NOMO-1 treated with DMSO at 0.1 percent for 48 hours (cell line): ENCODE measurements at regions not wholly inside any gene's neighbourhood (a gene's known extent, or its start where the extent isn't known, plus 50 kb on each side); places are given as distances from the start of the nearest gene placed in this dataset.

Experiments used
- DNase-seq: peaks from one replicate; lab custom pipeline; 2025; ENCODE audit not compliant: unreplicated experiment; lab: John Stamatoyannopoulos, UW

- DNase-seq: no peak
These were observed 166.2 kb upstream of the VCX3A start for GRCh38 chrX:6701085-6701484.

GRCh38 chrX:6695717-6696116 lies 160.8 kb upstream of the VCX3A start:
- no peak for DNase-seq

GRCh38 chrX:6694977-6695376 lies 160.1 kb upstream of the VCX3A start:
- DNase-seq: no peak

GRCh38 chrX:6694221-6694620 lies 159.3 kb upstream of the VCX3A start:
- DNase-seq: no peak

- DNase-seq: no peak
These were observed 158.1 kb upstream of the VCX3A start for GRCh38 chrX:6693051-6693450.

- DNase-seq: no peak
These were observed 150.6 kb upstream of the VCX3A start for GRCh38 chrX:6685489-6685888.

- DNase-seq: no peak
These were observed 148.4 kb upstream of the VCX3A start for GRCh38 chrX:6683353-6683752.

- no peak for DNase-seq
These were observed 146.7 kb upstream of the VCX3A start for GRCh38 chrX:6681521-6682145.

- no peak for DNase-seq
These were observed 145.1 kb upstream of the VCX3A start for GRCh38 chrX:6679988-6680387.

- DNase-seq: no peak
These were observed 144.6 kb upstream of the VCX3A start for GRCh38 chrX:6679550-6679949.

- DNase-seq: no peak
These were observed 143.4 kb upstream of the VCX3A start for GRCh38 chrX:6678313-6678712.

GRCh38 chrX:6674734-6675133 lies 139.8 kb upstream of the VCX3A start:
- DNase-seq: no peak

GRCh38 chrX:6667048-6667768 lies 132.3 kb upstream of the VCX3A start:
- no peak for DNase-seq

GRCh38 chrX:6666624-6667023 lies 131.7 kb upstream of the VCX3A start:
- DNase-seq: no peak

GRCh38 chrX:6661736-6662135 lies 126.8 kb upstream of the VCX3A start:
- DNase-seq: no peak

GRCh38 chrX:6660567-6661264 lies 125.8 kb upstream of the VCX3A start:
- DNase-seq: no peak

GRCh38 chrX:6645216-6645615 lies 110.3 kb upstream of the VCX3A start:
- DNase-seq: no peak

GRCh38 chrX:6644411-6644810 lies 109.5 kb upstream of the VCX3A start:
- no peak for DNase-seq

- DNase-seq: no peak
These were observed 105.8 kb upstream of the VCX3A start for GRCh38 chrX:6640727-6641126.

- DNase-seq: no peak
These were observed 79.6 kb upstream of the VCX3A start for GRCh38 chrX:6614506-6614905.

- no peak for DNase-seq
These were observed 64.4 kb upstream of the VCX3A start for GRCh38 chrX:6599230-6599860.
